K562 (cell line): ENCODE measurements at regions not wholly inside any gene's neighbourhood (a gene's known extent, or its start where the extent isn't known, plus 50 kb on each side); places are given as distances from the start of the nearest gene placed in this dataset.

Source experiments
- ATAC-seq: fragments of 200-7000 bp; cut with Tn5 transposase; 3 replicates; pipeline ENCODE4 v1.9.1; 2020; ENCODE audit warnings: moderate library complexity
- BruUV-seq: library from RNA; stranded (reverse); fragments of 400-500 nt; replicated peaks from 2 replicates; lab custom pipeline; 2021; lab: Mats Ljungman, UMichigan
- CTCF ChIA-PET: fragments of 300-600 bp; formaldehyde crosslinking; extraction: SDS; loops from one replicate; lab custom pipeline; 2021; ENCODE audit warnings: low intra/inter-chr PET ratio; lab: Yijun Ruan, JAX
- POLR2A ChIA-PET: fragments of 300-600, 350-650 bp; sonication (Branson Sonifier 250); formaldehyde crosslinking; extraction: SDS; loops from one replicate; lab custom pipeline; 2021; ENCODE audit warnings: antibody characterized with exemption, inconsistent platforms; lab: Yijun Ruan, JAX
- DNase-seq, 4 experiments: peaks; one replicate each; pipeline versions ENCODE4 v3.0.0 to v3.0.0-alpha.2; 2011 to 2018; ENCODE audit warnings: low spot score in 3 of 4, mixed read lengths in 3 of 4; ENCODE audit errors: extremely low read depth in 1 of 4
- FAIRE-seq: peaks from 2 replicates; lab custom pipeline; 2011; peaks lifted over from hg19 to GRCh38; lab: Jason Lieb, UNC
- H2AFZ ChIP-seq: 2 replicates; pipeline ENCODE4 v1.6.0; 2011; ENCODE audit warnings: low read depth, low read length, control low read depth, inconsistent platforms
- H3K27ac ChIP-seq: fragments of 200-600 bp; 3 replicates; pipeline ENCODE4 v1.8.0; 2011; ENCODE audit warnings: low read depth, mild to moderate bottlenecking, control low read depth, inconsistent platforms, low read length, moderate library complexity, mixed read lengths; ENCODE audit errors: extremely low read depth
- H3K27me3 ChIP-seq, 2 experiments: fragments of 300-600 bp in 1 of 2; 2 replicates in 1 of 2; 3 replicates in 1 of 2; pipeline versions ENCODE4 v1.6.0 to v1.8.0; 2011; ENCODE audit warnings: inconsistent platforms in 2 of 2, low read length in 2 of 2, mild to moderate bottlenecking in 1 of 2, mixed read lengths in 1 of 2, moderate library complexity in 1 of 2; ENCODE audit not compliant: control insufficient read depth in 2 of 2, insufficient read depth in 2 of 2
- H3K36me3 ChIP-seq: fragments of 300-600 bp; 3 replicates; pipeline ENCODE4 v1.8.0; 2011; ENCODE audit warnings: mild to moderate bottlenecking, low read length, inconsistent platforms; ENCODE audit not compliant: control insufficient read depth, insufficient read depth
- H3K4me1 ChIP-seq, 2 experiments: fragments of 200-600 bp in 1 of 2; replicated peaks in 1 of 2; 2 replicates in 1 of 2; 3 replicates in 1 of 2; pipeline versions ENCODE4 v1.5.1 to v1.8.0; 2011; ENCODE audit warnings: inconsistent platforms in 2 of 2, low read length in 2 of 2, mild to moderate bottlenecking in 1 of 2, mixed read lengths in 1 of 2, moderate library complexity in 1 of 2; ENCODE audit not compliant: control insufficient read depth in 2 of 2, insufficient read depth in 2 of 2
- H3K4me2 ChIP-seq: 2 replicates; pipeline ENCODE4 v1.6.1; 2011; ENCODE audit warnings: low read length, control low read depth, inconsistent platforms, mixed read lengths; ENCODE audit not compliant: insufficient read depth
- H3K4me3 ChIP-seq: fragments of 200-600 bp; sonication (generic), shearing (Covaris generic); 2 replicates; pipeline ENCODE4 v1.5.1; 2016; ENCODE audit warnings: control low read depth, inconsistent platforms
- H3K79me2 ChIP-seq: fragments of 200-600 bp; 3 replicates; pipeline ENCODE4 v1.8.0; 2011; ENCODE audit warnings: low read length, inconsistent platforms; ENCODE audit not compliant: control insufficient read depth, insufficient read depth
- H3K9ac ChIP-seq, 2 experiments: 2 replicates each; pipeline versions ENCODE4 v1.6.0 to v1.6.1; 2011; ENCODE audit warnings: low read depth in 2 of 2, low read length in 2 of 2, control low read depth in 1 of 2, inconsistent platforms in 1 of 2, mild to moderate bottlenecking in 1 of 2, mixed read lengths in 1 of 2; ENCODE audit not compliant: insufficient read depth in 1 of 2
- H3K9me1 ChIP-seq: one replicate; pipeline ENCODE4 v1.6.0; 2011; ENCODE audit warnings: inconsistent platforms, mild to moderate bottlenecking, low read length, moderate library complexity; ENCODE audit not compliant: control insufficient read depth, insufficient read depth
- H3K9me3 ChIP-seq: replicated peaks from 2 replicates; pipeline ENCODE4 v1.5.1; 2011; ENCODE audit warnings: low read depth, low read length, inconsistent platforms; ENCODE audit not compliant: control insufficient read depth, insufficient read depth
- H4K20me1 ChIP-seq: replicated peaks from 2 replicates; pipeline ENCODE4 v1.6.1; 2011; ENCODE audit warnings: low read length, inconsistent platforms, mixed read lengths; ENCODE audit not compliant: control insufficient read depth, insufficient read depth
- NR4A1 ChIP-seq, 2 experiments: fragments of 250-450 bp in 1 of 2; fragments of 450-650 bp in 1 of 2; sonication (Bioruptor Pico) in 1 of 2; IDR thresholded peaks; 2 replicates each; pipeline versions ENCODE4 v1.4.0 to v1.6.1; 2016 to 2020; ENCODE audit warnings: mild to moderate bottlenecking in 2 of 2, missing compliant biosample characterization in 1 of 2, missing genetic modification characterization in 1 of 2, moderate library complexity in 1 of 2
- SP1 ChIP-seq: sonication (generic); formaldehyde crosslinking; IDR thresholded peaks from 2 replicates; pipeline ENCODE4 v1.8.1; 2022; ENCODE audit warnings: mild to moderate bottlenecking, missing genetic modification reagents
- WGBS: fragments of 100-300 bp; shearing (Covaris generic); methylation state at CpG from one replicate; pipeline ENCODE4 v1.1.6; 2016; ENCODE audit warnings: low coverage, mixed read lengths; ENCODE audit not compliant: insufficient coverage; ENCODE audit errors: missing lambda C conversion rate; 5-methylcytosine and 5-hydroxymethylcytosine counted together
- in situ Hi-C: fragments of 300-500 bp; cut with MboI; formaldehyde crosslinking; loops from 4 replicates; pipeline ENCODE4 v1.15.0; 2018; ENCODE audit warnings: inconsistent platforms, mixed read lengths
- intact Hi-C: fragments of 100-400 bp; cut with micrococcal nuclease; formaldehyde crosslinking; loops from 2 replicates; pipeline ENCODE4 v1.14.2; 2022

DNA sequence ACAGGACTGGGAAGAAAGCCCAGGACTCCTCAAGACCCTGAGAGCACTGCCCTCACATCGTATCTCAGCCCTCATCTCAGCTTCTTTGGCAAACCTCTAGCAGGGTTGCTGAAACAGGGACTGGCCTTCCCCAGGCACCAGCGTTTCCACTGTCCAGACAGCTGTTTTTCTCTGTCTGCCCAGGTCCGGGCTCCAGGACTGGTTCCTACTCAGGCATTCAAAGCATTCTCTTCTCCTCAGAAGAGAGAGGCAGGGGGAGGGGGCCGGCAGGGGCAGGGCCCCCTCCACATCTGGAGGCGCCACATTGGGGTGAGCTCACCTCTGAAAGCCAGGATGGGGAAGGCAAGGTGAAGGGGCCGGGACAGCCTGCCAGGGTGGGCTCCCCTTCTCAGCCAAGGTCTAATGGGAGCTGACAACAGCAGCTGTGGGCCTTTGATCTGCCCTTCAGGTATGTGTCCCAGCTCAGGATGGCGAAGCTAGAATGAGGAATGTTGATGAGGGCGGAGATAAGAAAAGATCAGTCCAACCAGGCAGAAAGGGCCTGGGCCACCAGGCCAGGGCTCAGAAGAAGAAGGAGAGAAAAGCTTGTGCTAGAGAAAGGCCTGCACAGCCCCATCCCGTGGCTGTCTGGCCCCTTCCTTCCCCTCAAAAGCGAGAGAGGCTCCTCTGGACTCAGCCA is 60.4 kb downstream of the PJA1 start:
- no peak overlapping the region for H3K4me2 ChIP-seq
- in situ Hi-C loops = no loop called here
- no peak for TF ChIP-seq NR4A1 (CRISPR knock-in tag; IDR thresholded peaks at IDR 0.05)
- no peak for TF ChIP-seq NR4A1 (tag; IDR thresholded peaks at IDR 0.05)
- TF ChIP-seq, all 486 proteins: peak for 0
- DNase-seq (no peak), FAIRE-seq (no peak), ATAC-seq (no peak)
- CTCF ChIA-PET = no interaction called here
- Histone ChIP-seq H3K36me3 (no peaks in the 10 kb centered on the region), H3K79me2 (no peaks in the 10 kb centered on the region), H3K27ac (no peak overlapping the region), H3K4me3 (no peak overlapping the region), H3K9me3 (no peaks in the 10 kb centered on the region), H3K4me1 (peaks cover 19 to 22% of the 10 kb centered on the region in 2 experiments; a peak in 4 of 5 replicates), H2AFZ (no peak overlapping the region), H3K9me1 (peaks cover 5% of the 10 kb centered on the region), H4K20me1 (no peaks in the 10 kb centered on the region), H3K27me3 (no peaks in the 10 kb centered on the region), H3K9ac (no peak overlapping the region)
- 31% methylated on average over 4 of the region's 10 CpGs for WGBS
- no TSS peak for BruUV-seq
- POLR2A ChIA-PET = no interaction called here
- intact Hi-C loops = no loop called here

DNA sequence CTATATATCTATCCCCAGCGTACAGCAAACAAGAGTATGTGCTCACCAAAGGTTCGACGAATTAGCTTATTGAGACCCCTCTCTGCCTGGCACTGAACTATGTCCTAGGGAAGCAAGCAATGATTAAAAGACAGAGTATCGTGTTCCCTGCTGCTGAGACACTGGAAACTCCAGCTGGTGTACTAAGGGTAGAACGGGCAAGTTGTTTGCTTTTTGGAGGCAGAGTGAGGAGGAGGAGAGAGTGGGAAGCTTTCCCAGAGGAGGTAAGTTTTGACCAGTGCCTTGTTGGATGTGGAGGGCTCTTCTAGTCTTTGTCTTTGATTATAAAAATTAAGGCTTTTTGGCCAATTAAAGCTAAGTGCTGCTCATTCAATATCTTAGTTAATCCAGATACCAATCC is 61.7 kb downstream of the PJA1 start:
- in situ Hi-C loops = no loop called here
- Histone ChIP-seq H2AFZ (no peak overlapping the region), H3K27ac (no peak overlapping the region), H3K9me3 (no peaks in the 10 kb centered on the region), H3K27me3 (no peaks in the 10 kb centered on the region), H3K4me3 (no peak overlapping the region), H3K4me1 (peaks cover 13 to 17% of the 10 kb centered on the region in 2 experiments; a peak in 4 of 5 replicates), H3K9ac (no peak overlapping the region), H4K20me1 (no peaks in the 10 kb centered on the region), H3K4me2 (no peak overlapping the region), H3K9me1 (peaks cover 5% of the 10 kb centered on the region), H3K36me3 (no peaks in the 10 kb centered on the region), H3K79me2 (no peaks in the 10 kb centered on the region)
- ATAC-seq (no peak), DNase-seq (no peak), FAIRE-seq (no peak)
- no TSS peak for BruUV-seq
- TF ChIP-seq SP1 = no peak
- ChIA-PET CTCF (no interaction called here), POLR2A (interaction anchor here (0.6 kb wide), 1 partner anchor 207 kb away, joined by 3 read pairs; no protein-coding TSS in a partner anchor)
- intact Hi-C loops = no loop called here
- 49% methylated on average over 5 of the region's 5 CpGs for WGBS
